ENCODE measurements at regions not wholly inside any gene's neighbourhood (a gene's known extent, or its start where the extent isn't known, plus 50 kb on each side); places are given as distances from the start of the nearest gene placed in this dataset.

DNA sequence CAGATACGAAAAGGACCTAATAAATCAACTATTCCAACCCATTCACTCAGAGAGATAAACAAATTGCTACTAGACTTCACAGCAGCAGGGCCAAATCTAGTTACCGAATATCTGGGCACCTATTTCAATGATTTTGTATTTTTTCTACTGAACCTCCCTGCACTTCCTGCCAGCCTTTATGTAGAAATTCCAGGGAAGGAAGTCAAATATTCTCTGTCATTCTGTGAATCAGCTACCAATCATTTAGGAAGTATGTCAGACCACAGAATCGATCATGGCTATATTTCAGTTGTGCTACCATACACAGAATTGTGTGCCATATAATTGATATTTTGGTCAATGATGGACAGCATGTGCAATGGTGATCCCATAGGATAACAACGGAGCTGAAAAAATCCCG, 109.6 kb upstream of the SPOPL start:
- peaks cover 9% of the 10 kb centered on the region for H3K4me1 Mint-ChIP-seq
- H3K27ac Mint-ChIP-seq, result no peak overlapping the region
- H3K27me3 Mint-ChIP-seq (ENCODE audit: low read depth, poor library complexity), result peaks cover 4% of the 10 kb centered on the region
- H3K9me3 Mint-ChIP-seq, result peaks cover 1% of the 10 kb centered on the region
- TF ChIP-seq, protein P1, sequence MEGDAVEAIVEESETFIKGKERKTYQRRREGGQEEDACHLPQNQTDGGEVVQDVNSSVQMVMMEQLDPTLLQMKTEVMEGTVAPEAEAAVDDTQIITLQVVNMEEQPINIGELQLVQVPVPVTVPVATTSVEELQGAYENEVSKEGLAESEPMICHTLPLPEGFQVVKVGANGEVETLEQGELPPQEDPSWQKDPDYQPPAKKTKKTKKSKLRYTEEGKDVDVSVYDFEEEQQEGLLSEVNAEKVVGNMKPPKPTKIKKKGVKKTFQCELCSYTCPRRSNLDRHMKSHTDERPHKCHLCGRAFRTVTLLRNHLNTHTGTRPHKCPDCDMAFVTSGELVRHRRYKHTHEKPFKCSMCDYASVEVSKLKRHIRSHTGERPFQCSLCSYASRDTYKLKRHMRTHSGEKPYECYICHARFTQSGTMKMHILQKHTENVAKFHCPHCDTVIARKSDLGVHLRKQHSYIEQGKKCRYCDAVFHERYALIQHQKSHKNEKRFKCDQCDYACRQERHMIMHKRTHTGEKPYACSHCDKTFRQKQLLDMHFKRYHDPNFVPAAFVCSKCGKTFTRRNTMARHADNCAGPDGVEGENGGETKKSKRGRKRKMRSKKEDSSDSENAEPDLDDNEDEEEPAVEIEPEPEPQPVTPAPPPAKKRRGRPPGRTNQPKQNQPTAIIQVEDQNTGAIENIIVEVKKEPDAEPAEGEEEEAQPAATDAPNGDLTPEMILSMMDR (IDR thresholded peaks at IDR 0.05), result no peak
- no peaks in the 10 kb centered on the region for H3K36me3 Mint-ChIP-seq (ENCODE audit: low read depth)
- no peak overlapping the region for H3K4me3 Mint-ChIP-seq
- no peak for DNase-seq

DNA sequence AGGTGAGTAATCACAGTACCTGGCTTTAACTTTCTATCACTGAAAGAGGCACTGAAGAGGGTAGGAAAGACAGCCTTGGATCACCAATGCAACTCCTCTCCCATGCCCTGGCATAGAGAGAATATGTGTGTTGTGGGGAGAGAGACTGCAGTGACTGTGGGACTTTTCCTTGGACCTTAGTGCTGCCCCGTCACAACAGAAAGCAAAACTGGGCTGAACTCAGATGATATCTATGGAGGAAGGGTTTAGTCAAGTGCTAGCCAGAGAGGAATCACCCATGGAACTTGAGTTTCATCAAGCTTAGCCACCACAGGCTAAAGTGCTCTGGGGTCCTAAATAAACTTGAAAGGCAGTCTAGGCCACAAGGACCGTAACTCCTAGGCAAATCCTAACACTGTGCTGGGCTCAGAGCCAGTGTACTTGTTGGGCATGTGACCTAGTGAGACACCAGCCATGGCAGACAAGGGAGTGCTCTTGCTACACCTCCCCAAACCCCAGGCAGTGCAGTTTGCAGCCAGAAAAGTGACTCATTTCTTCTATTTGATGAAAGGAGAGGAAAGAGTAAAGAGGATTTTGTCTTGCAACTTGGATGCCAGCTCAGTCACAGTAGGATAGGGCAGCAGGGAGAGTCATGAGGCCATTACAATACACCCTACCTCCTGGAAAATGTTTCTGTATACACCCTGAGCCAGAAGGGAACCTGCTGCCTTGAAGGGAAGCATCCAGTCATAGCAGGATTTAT, 105.8 kb upstream of the SPOPL start:
- peaks cover 19% of the 10 kb centered on the region for H3K9me3 Mint-ChIP-seq
- H3K4me3 Mint-ChIP-seq, result no peak overlapping the region
- TF ChIP-seq, protein P1 (IDR thresholded peaks at IDR 0.05), result no peak
- H3K4me1 Mint-ChIP-seq, result peaks cover 2% of the 10 kb centered on the region
- peaks cover 4% of the 10 kb centered on the region for H3K27me3 Mint-ChIP-seq (ENCODE audit: low read depth, poor library complexity)
- H3K27ac Mint-ChIP-seq, result no peak overlapping the region
- peaks cover 2% of the 10 kb centered on the region for H3K36me3 Mint-ChIP-seq (ENCODE audit: low read depth)
- DNase-seq, result no peak

DNA sequence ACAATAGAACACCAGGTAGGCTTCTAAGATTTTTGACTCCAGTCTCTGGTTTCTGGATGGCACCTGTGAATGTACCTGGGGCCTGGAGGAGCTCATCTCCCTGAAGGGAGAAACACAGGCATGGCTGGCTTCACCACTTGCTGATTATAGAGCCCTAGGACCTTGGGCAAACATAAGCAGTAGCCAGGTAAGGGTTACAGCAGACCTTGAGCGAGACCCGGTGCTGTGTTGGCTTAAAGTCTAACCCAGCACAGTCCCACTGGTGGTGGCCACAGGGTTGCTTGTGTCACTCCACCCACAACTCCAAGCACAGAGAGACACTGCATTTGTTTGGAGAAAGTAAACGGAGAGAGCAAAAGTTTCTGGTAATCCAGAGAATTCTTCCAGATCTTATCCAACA, 104.7 kb upstream of the SPOPL start:
- peaks cover 13% of the 10 kb centered on the region for H3K36me3 Mint-ChIP-seq (ENCODE audit: low read depth)
- H3K27me3 Mint-ChIP-seq (ENCODE audit: low read depth, poor library complexity), result peaks cover 4% of the 10 kb centered on the region

DNA sequence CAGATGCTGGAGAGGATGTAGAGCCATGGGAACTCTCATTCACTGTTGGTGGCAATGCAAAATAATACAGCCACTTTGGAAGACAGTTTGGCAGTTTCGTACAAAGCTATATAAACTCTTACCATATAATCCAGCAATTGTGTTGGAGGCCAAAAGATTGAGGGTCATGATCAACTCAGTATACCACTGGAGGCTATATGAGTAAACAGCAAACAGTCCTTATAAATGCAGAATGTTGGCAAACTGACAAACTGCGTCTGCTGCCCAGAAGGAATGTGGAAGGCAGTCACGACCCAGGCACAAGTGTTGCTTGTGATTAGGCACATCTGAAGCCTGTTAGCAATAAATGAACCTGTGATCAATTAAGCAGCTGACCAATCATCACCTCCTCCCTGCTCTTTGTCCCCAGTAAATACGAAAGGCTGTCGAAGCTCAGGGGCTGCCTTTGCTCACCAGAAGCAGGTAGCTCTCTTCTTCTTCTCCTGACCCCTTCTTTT, 98.1 kb upstream of the SPOPL start:
- DNase-seq, result no peak
- TF ChIP-seq, protein P1 (IDR thresholded peaks at IDR 0.05), result no peak
- no peak overlapping the region for H3K27ac Mint-ChIP-seq

More for the DNA sequence above, 104.7 kb upstream of the SPOPL start:
- peaks cover 30% of the 10 kb centered on the region for H3K9me3 Mint-ChIP-seq
- no peak for DNase-seq
- H3K4me3 Mint-ChIP-seq, result no peak overlapping the region
- no peak overlapping the region for H3K27ac Mint-ChIP-seq
- no peaks in the 10 kb centered on the region for H3K4me1 Mint-ChIP-seq
- TF ChIP-seq, protein P1 (IDR thresholded peaks at IDR 0.05), result no peak

DNA sequence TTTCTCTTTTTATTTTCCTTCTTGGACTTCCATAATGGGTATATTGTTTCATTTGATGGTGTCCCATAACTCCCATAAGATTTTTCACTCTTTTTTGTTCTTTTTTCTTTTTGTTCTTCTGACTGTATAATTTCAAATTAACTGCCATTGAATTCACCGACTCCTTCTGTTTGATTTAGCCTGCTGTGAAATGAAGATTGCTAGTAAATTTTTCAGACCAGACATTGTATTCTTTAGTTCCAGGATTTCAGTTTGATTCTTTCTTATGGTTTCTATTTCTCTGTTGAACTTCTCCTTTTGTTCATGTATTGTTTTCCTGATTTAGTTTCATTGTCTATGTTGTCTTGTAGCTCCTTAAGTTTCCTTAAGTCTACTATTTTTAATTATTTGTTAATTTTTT, 87.6 kb upstream of the SPOPL start:
- no peaks in the 10 kb centered on the region for H3K4me1 Mint-ChIP-seq
- no peak overlapping the region for H3K4me3 Mint-ChIP-seq
- peaks cover 16% of the 10 kb centered on the region for H3K36me3 Mint-ChIP-seq (ENCODE audit: low read depth)
- TF ChIP-seq, protein P1 (IDR thresholded peaks at IDR 0.05), result no peak
- DNase-seq, result no peak
- no peak overlapping the region for H3K27ac Mint-ChIP-seq
- peaks cover 38% of the 10 kb centered on the region for H3K9me3 Mint-ChIP-seq
- no peaks in the 10 kb centered on the region for H3K27me3 Mint-ChIP-seq (ENCODE audit: low read depth, poor library complexity)

More for the DNA sequence above, 98.1 kb upstream of the SPOPL start:
- Mint-ChIP-seq H3K36me3 (ENCODE audit: low read depth) (peaks cover 13% of the 10 kb centered on the region), H3K27me3 (ENCODE audit: low read depth, poor library complexity) (no peaks in the 10 kb centered on the region), H3K9me3 (peaks cover 19% of the 10 kb centered on the region), H3K4me3 (no peak overlapping the region), H3K4me1 (no peaks in the 10 kb centered on the region)

DNA sequence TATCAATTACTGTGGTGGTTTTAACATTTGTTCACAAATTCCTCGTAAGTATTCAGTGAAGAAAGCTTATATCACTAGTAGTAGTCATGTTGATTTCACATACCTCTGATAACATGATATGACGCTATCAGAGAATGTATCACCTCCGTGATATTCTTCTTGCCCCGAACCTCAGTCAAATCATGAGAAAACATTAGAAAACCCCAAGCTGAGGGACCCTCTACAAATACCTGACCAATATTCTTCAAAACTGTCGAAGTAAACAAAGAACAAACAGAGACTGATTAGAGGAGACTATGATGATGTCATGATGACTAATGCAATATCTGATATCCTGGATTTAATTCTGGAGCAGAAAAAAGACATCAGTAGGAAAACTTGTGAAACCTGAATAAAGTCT, 85.6 kb upstream of the SPOPL start:
- H3K4me1 Mint-ChIP-seq, result no peaks in the 10 kb centered on the region
- H3K27me3 Mint-ChIP-seq (ENCODE audit: low read depth, poor library complexity), result no peaks in the 10 kb centered on the region
- no peak overlapping the region for H3K27ac Mint-ChIP-seq
- no peak overlapping the region for H3K4me3 Mint-ChIP-seq
- TF ChIP-seq, protein P1 (IDR thresholded peaks at IDR 0.05), result no peak
- DNase-seq, result no peak
- peaks cover 32% of the 10 kb centered on the region for H3K9me3 Mint-ChIP-seq
- peaks cover 16% of the 10 kb centered on the region for H3K36me3 Mint-ChIP-seq (ENCODE audit: low read depth)

Data from nephron progenitor cell (in vitro differentiated cells).